ENCODE measurements at regions not wholly inside any gene's neighbourhood (a gene's known extent, or its start where the extent isn't known, plus 50 kb on each side); places are given as distances from the start of the nearest gene placed in this dataset.

GRCh38 chrY:8820032-8820431 is 517.2 kb upstream of the TSPY4 start:
- DNase-seq = no peak
- Histone ChIP-seq H3K9me3 (no peaks in the 10 kb centered on the region), H3K27me3 (no peaks in the 10 kb centered on the region), H3K36me3 (no peaks in the 10 kb centered on the region), H3K4me1 (no peaks in the 10 kb centered on the region), H3K4me3 (no peak overlapping the region), H3K27ac (no peak overlapping the region)
- TF ChIP-seq POLR2AphosphoS5 (IDR thresholded peaks at IDR 0.05) (peak in 1 of 3 donors; percentile 62), POLR2A (IDR thresholded peaks at IDR 0.05) (no peak)
- WGBS, 5 donors = 24 to 30% (median 28%) methylated on average over 4 of the region's 4 CpGs; no CpG with 5 or more reads in 2 of the 5 donors
- intact Hi-C loops (cut with DNase I; ENCODE audit: low total_unique reads) = no loop called here

GRCh38 chrY:8821106-8821505 is 516.2 kb upstream of the TSPY4 start:
- no peaks in the 10 kb centered on the region for H3K9me3 ChIP-seq
- no peak for DNase-seq
- no peaks in the 10 kb centered on the region for H3K36me3 ChIP-seq
- TF ChIP-seq POLR2AphosphoS5 (IDR thresholded peaks at IDR 0.05) (no peak), CTCF (IDR thresholded peaks at IDR 0.05) (no peak), EP300 (IDR thresholded peaks at IDR 0.05) (no peak), POLR2A (IDR thresholded peaks at IDR 0.05) (no peak)
- H3K4me1 ChIP-seq = no peaks in the 10 kb centered on the region
- no peaks in the 10 kb centered on the region for H3K27me3 ChIP-seq
- no peak overlapping the region for H3K4me3 ChIP-seq
- intact Hi-C loops (cut with DNase I; ENCODE audit: low total_unique reads) = no loop called here
- 16 to 28% (median 20%) methylated on average over 1 of the region's 1 CpG; no CpG with 5 or more reads in 2 of the 5 donors for WGBS, 5 donors
- no peak overlapping the region for H3K27ac ChIP-seq

GRCh38 chrY:8852278-8852677 is 485.0 kb upstream of the TSPY4 start:
- no peaks in the 10 kb centered on the region for H3K9me3 ChIP-seq
- DNase-seq = no peak
- no peak for TF ChIP-seq POLR2AphosphoS5 (IDR thresholded peaks at IDR 0.05)
- TF ChIP-seq EP300 (IDR thresholded peaks at IDR 0.05) = no peak
- TF ChIP-seq CTCF (IDR thresholded peaks at IDR 0.05) = no peak
- TF ChIP-seq POLR2A (IDR thresholded peaks at IDR 0.05) = no peak
- 72 to 93% (median 82%) methylated on average over 3 of the region's 3 CpGs; no CpG with 5 or more reads in 2 of the 5 donors for WGBS, 5 donors
- H3K4me1 ChIP-seq = no peaks in the 10 kb centered on the region
- intact Hi-C loops (cut with DNase I; ENCODE audit: low total_unique reads) = no loop called here
- no peak overlapping the region for H3K4me3 ChIP-seq
- H3K36me3 ChIP-seq = no peaks in the 10 kb centered on the region
- no peak overlapping the region for H3K27ac ChIP-seq
- H3K27me3 ChIP-seq = no peaks in the 10 kb centered on the region

- DNase-seq = no peak
- H3K4me1 ChIP-seq = no peaks in the 10 kb centered on the region
- no peak overlapping the region for H3K4me3 ChIP-seq
- intact Hi-C loops (cut with DNase I; ENCODE audit: low total_unique reads) = no loop called here
- no peaks in the 10 kb centered on the region for H3K36me3 ChIP-seq
- H3K27me3 ChIP-seq = no peaks in the 10 kb centered on the region
- H3K27ac ChIP-seq = no peak overlapping the region
- 85 to 95% (median 89%) methylated on average over 3 of the region's 3 CpGs; no CpG with 5 or more reads in 2 of the 5 donors for WGBS, 5 donors
- TF ChIP-seq POLR2AphosphoS5 (IDR thresholded peaks at IDR 0.05) = no peak
- no peak for TF ChIP-seq CTCF (IDR thresholded peaks at IDR 0.05)
- no peak for TF ChIP-seq POLR2A (IDR thresholded peaks at IDR 0.05)
- no peak for TF ChIP-seq EP300 (IDR thresholded peaks at IDR 0.05)
- H3K9me3 ChIP-seq = no peaks in the 10 kb centered on the region
These were observed 448.9 kb upstream of the TSPY4 start for GRCh38 chrY:8888371-8888770.

GRCh38 chrY:8897876-8898275 is 439.4 kb upstream of the TSPY4 start:
- Histone ChIP-seq H3K36me3 (no peaks in the 10 kb centered on the region), H3K27me3 (no peaks in the 10 kb centered on the region), H3K27ac (no peak overlapping the region), H3K4me3 (no peak overlapping the region), H3K4me1 (no peaks in the 10 kb centered on the region), H3K9me3 (no peaks in the 10 kb centered on the region)
- no peak for TF ChIP-seq POLR2AphosphoS5 (IDR thresholded peaks at IDR 0.05)
- no peak for TF ChIP-seq EP300 (IDR thresholded peaks at IDR 0.05)
- no peak for TF ChIP-seq POLR2A (IDR thresholded peaks at IDR 0.05)
- no peak for TF ChIP-seq CTCF (IDR thresholded peaks at IDR 0.05)
- DNase-seq = no peak
- 29 to 85% (median 68%) methylated on average over 1 of the region's 1 CpG; no CpG with 5 or more reads in 2 of the 5 donors for WGBS, 5 donors
- intact Hi-C loops (cut with DNase I; ENCODE audit: low total_unique reads) = no loop called here

Data from stomach (tissue), 8 donors.